Esophagus mucosa (tissue), 1 donor: ENCODE measurements at regions not wholly inside any gene's neighbourhood (a gene's known extent, or its start where the extent isn't known, plus 50 kb on each side); places are given as distances from the start of the nearest gene placed in this dataset.
"Not testable (repeated sequence)": the region's sequence is repeated elsewhere in the genome, so short reads cannot be mapped to it uniquely, and the experiment has no call there.

Source experiments
- ATAC-seq: fragments of 200-7000 bp; cut with Tn5 transposase; one replicate; pipeline ENCODE4 v1.9.1; 2020
- donor health status: DM: yes; HTN: yes; CAD: no.

DNA sequence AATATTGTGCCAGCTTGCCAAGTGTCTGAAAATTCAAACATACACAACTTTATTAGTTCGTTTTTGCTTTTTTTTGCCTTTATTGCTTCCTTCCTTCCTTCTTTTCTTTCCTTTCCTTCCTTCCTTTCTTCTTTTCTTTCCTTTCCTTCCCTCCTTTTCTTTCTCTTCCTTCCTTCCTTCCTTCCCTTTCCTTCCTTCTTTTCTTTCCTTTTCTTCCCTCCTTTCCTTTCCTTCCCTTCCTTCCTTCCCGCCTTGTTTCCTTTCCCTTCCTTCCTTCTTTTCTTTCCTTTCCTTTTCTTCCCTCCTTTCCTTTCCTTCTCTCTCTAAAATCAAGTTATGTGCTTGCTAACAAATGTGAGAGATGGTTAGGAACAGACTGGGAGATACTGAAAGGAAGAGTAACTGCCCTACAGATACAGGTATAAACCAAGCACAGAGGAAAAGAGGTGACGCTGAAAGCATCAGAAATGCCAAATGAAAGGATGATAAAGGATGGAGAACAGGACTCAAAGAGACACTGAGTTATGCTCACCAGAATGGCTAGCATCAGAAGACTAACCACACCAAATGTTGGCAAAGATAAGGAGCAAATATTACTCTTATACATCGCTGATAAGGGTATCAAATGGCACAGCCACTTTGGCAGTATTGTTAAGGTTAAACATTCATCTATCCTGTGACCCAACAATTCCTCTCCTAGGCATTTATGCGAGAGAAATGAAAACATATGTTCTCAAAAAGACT is 151.6 kb downstream of the MREG start:
- no peak for ATAC-seq

DNA sequence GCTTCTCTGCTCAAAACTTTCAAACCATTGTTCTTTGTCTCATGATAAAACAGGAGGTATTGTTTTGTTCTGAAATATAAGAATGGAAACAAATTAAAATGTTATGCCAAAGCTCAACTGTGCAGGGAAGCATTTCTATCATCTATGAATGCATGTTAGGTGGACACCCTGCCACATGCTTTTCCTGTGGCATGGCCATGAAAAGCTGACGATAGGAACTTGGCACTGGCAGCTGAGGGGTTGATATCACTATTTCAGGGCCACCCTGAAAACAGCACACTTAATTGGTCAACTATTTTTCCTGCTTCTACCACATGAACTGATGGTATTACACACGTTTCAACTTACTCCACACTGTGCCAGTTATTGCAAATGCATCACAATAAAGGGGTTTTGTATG is 157.3 kb downstream of the MREG start:
- ATAC-seq: no peak

DNA sequence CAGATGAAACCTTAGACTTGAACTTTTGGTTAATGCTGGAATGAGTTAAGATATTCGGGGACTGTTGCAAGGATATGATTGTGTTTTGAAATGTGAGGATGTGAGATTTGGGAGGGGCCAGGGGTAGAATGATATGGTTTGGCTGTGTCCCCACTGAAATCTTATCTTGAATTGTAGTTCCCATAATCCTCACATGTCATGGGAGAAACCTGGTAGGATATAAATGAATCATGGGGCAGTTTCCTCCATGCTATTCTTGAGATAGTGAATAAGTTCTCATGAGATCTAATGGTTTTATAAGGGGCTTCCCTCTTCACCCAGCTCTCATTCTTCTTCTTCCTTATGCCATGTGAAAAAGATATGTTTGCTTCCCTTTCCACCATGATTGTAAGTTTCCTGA is 158.0 kb downstream of the MREG start:
- not testable (repeated sequence) for ATAC-seq

DNA sequence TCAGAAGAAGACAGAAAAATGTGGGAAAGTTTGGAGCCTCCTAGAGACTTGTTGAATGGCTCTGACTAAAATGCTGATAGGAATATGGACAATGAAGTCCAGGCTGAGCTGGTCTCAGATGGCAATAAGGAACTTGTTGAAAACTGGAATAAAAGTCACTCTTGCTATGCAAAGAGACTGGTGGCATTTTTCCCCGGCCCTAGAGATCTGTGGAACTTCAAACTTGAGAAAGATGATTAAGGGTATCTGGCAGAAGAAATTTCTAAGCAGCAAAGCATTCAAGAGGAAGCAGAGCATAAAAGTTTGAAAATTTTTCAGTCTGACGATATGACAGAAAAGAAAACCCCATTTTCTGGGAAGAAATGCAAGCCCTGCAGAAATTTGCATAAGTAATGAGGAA is 159.3 kb downstream of the MREG start:
- ATAC-seq: no peak

DNA sequence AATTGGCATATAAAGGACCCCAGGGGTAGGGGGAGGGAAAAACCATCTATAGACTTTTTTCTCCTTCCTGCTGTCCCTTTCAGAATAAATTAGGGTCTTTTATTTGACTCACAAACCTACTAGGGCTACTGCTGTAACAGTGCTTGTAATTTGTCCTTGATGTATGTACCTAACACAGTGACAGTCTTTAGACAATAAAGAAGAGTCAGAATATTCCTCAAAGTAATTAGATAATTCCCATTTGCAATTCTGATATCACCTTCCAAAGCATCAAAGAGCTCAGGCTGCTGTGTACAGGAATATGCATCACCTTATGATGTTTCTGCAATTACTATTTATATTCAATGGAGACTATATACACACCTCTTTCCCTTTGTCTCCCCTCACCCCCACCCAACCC is 161.7 kb downstream of the MREG start:
- no peak for ATAC-seq

DNA sequence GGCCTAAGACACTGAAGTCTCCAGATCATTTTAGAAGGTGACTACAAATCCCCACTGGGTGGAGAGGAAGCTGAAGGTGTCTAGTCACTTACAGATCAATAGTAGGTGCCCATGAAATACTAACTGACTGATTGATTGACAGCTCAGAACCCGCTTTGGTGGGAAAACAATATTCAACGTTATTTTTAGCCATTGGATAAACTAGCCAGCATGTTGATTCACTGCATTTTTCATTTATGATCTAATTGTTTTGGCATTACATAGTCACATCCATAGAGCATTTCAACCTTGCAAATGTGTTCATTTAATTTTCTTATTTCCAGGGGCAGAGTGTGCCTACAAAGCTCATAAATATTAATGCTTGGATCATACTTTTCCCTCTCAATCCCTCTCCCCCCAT is 162.3 kb downstream of the MREG start:
- ATAC-seq: no peak

DNA sequence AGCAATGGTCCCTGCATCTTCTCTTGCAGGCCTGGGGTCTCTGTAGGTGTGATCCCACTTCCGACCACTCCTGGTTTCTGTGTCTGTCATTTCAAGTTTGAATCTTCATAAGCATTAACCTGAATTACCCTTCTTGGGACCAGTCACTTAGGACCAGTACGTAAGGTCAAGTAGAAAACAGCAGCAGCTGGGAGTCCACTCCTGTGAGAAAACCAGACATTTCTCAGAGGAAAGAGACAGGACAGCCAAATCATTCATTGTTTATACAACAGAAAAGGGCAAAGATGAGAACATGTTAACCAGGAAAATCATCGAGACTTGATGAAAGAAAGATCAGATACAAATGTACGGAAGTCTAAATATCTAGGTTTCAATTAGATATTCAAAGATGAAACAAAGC is 163.0 kb downstream of the MREG start:
- ATAC-seq: no peak

DNA sequence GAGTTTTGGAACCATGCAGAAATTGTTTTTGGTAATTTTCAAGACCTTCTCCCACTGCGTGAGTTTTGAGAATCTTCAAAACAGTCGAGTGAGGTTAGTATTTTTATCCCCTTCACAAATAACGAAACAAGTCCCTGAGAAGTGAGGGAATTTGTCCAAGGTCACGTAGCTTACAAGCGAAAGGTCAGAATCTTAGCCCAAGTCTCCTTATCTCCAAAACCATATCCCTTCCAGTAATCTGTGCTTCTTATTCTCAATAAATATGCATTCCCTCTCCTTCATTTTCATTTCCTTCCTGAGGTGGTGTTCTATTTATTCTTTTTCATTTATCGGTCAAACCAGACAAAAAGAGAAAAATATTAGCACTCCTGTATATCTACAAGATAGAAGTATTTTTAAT is 163.6 kb downstream of the MREG start:
- ATAC-seq: no peak

DNA sequence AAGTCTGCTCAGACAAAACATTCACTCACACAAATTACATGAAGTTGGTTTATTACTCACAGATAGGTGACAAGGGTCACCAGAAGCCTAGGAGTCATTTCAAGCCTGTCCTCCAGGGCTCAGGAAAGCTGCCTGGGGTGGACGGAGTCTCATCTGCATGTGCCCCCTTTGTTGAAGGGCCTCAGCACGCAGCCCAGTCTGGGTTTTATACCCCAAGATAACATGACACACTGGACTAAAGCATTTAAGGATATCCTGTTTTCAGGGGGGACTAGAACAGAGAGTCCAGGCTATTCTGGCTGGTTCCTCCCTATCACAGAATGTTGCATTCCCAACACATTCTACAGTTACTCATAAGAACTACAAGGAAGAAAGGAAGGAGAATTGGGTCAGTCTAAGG is 164.7 kb downstream of the MREG start:
- no peak for ATAC-seq

DNA sequence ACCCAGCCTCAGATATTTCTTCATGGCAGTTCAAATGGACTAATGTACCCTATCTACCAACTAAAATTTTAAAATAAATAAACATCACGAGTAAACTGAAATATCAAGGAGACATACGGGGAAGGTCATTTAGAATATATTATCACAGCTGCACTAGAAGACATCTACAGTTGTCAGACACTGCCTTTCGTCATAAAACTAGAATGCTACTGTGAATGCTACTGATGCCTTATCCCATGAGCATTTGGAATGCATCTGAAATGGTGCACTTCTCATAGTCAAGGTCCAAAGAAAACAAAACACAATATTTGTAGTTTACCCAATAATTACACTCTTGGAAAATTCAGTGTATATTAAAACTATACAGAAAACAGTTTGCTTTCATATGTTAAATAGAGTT is 165.2 kb downstream of the MREG start:
- no peak for ATAC-seq

DNA sequence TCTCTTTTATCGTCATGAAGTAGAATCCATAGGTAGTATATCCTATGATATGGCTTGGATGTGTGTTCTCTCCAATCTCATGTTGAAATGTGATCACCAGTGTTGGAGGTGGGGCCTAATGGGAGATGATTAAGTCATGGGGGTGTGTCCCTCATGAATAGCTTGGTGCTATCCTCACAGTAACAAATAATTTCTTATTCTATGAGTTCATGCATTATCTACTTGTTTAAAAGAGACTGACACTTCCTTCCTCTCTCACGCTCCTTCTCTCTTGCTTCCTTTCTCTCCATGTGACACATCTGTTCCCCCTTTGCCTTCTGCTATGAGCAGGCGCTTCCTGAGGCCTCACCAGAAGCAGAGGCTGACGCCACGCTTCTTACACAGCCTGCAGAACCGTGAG is 165.6 kb downstream of the MREG start:
- ATAC-seq: no peak

DNA sequence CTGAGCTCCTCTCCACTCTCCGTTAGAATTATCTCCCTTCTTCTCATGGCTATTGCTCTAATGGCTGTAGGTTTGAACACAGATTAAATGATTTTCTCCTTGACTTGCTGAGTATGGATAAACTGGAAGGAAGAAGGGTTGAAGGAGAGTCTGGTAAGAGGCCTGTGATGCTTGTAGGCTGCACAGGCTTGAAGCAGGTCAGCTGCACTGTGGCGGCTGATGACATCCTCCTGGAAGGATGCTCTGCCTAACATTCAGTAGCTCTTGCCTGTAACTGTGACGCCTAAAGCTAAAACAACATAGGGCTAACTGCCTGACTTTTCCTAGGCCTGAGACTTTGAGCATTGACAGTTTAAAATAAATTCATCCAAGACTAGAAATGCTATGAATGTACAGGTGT is 166.3 kb downstream of the MREG start:
- ATAC-seq: no peak

DNA sequence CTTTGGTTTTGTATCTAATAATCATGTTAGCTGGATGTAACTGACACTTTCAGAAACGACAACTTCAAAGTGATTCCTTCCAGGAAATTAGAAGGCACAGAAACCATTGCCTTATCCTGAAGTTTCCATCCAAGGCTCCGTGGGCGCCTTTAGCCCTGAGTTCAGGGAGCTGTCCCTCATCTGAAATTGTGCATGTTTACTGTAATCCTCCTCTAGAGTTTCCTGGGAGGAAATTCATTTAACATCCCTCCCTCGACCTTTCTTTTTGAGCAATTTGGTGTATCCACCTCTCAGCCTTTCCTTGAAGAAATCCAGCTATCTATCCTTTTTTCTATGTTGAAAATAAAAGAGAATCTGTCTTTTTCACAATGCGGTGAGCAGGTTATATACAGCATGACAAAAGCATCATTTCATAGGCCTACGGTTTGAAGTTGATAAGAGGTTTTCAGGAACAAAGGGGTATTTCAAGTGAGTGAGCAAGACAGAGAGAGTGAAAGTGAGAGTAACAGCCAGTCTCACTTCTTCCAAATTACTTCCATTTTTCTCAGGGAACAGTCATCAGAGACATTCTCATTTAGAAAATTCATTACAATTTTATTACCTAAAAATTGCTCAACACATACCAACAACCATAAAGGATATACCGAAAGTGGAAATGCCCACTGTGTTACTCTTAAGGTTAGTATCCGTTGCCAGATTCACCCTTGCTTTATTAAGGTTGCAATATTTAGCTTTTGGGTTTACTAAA is 167.3 kb downstream of the MREG start:
- no peak for ATAC-seq

DNA sequence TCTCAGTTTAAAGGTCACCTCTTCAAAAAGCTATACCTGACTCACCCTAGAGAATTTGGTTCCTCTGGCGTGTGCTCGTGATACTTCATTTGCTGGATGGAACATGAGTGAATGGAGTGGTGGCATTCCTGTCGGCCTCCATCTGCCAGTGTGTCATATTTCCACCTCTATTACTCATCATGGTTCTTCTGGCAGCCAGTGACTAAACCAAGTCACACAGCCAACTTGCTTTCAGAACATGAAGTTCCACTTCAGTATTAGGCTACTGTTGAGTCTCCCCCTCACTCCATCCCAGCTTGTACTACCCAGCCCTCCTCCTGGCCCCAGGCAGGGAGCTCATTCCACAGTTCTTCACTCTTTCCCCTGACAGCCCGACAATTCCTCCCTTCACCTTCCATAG is 169.8 kb downstream of the MREG start:
- peak; percentile 93 for ATAC-seq

DNA sequence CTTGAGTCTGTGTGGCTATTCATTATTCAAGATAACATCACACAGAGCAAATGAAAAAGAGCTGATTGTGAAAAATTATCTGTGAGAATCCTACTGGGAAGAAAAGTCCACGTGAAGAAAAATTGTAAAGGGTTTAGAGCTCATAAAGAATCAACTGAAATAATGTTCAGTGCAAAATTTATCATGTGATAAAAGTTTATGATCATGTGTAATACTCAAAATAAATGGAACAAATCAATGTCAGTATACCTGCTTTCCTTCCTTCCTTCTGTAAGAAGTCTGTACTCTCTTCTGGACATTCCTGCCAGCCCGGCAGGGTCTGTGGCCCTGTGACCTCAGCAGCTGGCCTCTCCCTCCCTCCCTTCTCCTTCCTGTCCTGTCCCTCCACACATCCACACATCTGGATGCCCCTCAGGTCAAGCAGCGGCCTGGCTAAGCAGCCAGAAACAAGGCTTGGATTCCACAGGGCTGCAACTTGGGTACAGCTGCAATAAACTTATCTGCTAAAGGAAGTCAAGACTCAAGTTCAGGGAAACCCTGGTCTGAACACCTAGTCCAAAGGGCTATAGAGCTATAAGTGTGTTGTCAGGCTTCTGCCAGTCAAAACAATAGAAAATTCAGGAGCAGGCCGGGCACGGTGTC is 172.1 kb downstream of the MREG start:
- ATAC-seq: no peak

DNA sequence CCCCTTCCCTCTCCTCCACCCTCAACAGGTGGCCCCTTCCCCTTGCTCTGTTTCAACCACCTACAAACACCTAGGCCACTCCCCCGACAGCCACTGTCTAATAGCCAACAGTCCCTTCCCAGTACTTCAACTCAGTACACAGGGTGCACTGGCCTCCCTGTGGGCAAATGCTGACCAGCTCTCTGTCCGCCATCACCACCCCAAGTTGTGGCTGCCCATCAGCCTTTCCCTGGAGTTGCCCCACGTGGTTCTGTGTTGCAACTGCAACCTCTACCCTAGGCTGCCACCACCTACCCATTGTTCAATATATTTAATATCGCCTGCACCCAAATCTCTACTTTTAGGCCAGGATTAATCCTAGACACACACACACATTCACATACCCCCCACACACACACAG is 173.5 kb downstream of the MREG start:
- ATAC-seq: no peak

DNA sequence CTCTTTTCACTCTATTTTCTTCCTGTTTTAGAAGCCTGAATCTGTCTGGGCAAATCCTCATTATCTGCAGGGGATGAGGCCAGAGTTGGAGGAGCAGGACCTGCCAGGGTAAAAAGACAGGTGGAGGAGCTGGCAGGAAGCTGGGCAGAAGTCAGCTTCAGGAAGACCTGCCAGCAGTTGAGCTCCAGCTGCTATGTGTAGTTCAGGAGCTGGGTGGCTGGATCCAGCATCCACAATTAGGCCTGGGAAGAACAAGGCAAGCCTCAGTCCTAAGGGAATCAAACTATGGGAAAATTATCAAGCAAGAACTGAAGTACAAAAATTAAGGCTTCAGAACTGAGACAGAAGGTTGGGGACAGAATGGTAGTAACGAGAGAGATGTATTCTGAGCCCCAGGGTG is 174.0 kb downstream of the MREG start:
- no peak for ATAC-seq

DNA sequence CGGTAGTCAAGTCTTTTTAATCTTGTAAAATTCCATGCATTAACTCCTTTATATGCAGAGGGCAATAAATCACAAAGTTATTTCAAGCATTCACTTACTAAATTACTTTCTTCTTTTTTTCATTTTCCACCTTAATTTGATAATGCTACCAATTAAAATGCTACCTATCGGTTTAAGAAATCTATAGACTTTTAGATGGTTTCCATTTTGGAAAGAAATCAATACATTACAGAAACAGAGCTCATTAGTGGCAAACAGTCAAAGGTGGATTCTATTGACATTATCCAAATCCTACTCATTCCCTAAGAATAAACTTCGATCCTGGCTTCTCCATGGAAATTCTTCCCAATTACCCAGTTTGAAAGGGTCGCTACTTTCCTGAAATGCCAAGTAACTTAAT is 176.5 kb downstream of the MREG start:
- no peak for ATAC-seq

DNA sequence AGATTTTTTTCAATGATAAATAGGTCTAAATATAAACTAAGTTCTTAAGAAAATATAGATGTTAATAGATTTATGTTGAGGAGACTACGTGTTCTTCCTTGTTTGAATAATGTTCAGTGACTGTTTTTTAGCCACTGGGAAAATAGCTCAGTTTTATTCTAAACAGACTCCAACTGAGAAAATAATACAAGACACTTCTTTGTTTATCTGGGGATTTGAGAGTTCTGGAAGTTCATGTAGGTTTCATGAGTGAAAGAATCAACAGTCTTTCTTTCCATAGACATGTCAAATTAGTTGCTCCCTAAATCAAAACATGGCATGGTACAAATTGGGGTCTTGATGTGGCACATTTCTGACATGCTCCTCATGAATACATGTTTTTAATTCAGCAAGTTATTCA is 177.7 kb downstream of the MREG start:
- no peak for ATAC-seq

DNA sequence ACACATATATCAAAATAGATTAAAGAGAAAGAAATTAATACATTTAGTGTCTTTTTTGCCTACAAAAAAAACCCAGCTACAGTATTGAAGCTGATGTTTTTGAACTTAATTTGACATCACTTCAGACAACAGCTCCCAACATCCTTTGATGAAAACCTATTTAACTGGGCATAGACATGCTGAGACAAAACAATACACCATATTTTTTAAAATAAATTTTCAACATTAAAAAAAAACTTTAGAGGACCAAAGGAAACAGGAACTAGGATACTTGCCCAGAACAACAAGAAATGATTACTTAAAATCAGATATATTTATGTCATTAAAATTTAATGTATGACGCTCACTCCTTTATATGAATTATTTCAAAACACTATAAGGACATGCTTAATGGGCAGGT is 178.1 kb downstream of the MREG start:
- ATAC-seq: no peak

DNA sequence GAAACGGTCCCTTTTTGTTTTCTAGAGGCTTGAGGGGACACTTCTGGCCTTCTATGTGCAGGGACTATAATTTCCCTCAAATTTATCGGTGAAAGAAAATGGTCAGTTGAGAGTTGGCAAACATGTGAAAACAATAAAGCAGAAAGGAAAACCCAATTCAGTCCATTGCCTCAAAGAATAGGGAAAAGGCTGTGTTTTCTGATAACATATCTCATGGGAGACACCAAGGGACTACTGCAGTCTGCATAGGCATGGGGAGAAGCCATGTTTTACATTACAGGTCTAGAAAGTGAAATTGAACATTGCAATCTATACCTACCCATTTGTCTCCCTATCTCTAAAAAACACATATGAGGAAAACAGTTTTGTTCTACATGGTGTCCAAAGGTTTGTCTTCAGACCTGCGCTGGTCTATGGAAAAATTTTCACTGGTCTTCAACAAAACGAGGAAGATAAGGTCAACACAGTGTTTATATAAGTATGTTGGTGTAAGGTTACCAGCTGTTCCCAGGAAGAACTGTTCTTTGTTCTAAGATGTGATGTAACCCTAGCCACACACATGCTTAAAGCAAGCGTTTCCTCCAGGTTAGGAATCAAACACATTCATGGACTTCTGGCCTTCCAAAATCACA is 179.7 kb downstream of the MREG start:
- no peak for ATAC-seq

DNA sequence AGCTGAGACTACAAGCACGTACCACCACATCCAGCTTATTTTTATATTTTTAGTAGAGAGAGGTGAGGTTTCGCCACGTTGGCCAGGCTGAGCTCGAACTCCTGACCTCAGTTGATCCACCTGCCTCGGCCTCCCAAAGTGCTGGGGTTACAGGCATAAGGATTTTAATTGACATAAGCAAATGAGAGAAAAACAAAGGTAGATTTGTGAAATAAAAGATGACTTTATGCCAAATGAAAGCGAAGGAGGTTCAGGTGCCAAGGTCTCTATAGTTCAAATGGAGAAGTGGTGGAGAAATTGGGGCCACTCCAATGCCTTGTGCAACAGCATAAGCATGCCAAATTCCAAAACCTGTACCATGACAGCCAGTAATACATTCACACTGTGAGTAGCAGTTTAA is 180.6 kb downstream of the MREG start:
- no peak for ATAC-seq

DNA sequence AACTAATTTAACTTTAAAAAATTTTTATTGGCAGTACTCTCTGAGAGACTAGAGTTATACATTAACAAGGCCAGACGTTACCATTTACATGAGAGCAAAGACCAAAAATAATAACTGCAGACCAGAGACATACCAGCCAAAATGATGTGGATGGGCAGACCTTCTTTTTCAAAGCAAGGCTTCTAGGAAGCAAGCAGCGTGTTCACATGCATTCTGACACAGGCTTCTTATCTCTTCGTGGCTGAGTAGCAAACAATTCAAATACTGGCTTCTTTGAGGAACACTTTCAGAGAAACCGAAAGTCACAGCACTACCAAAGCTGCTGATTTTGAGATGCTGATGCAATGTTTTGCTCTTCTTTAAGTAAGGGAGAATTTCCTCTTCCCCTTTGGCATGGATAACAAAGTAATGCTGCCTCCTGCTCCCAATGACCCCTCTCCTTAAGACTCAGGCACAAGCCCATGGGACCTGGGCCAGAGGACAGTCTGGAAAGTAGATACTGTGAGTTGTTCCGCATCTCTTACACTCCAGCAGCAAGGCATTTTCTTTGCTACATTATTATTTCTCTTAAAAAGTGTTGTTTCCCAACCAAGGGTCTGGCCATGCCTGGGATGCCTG is 181.9 kb downstream of the MREG start:
- no peak for ATAC-seq
